Right lobe of liver (tissue), 4 donors: ENCODE measurements at regions not wholly inside any gene's neighbourhood (a gene's known extent, or its start where the extent isn't known, plus 50 kb on each side); places are given as distances from the start of the nearest gene placed in this dataset.

ENCODE experiments used
- POLR2A ChIP-seq: fragments of 450-650 bp; IDR thresholded peaks from one replicate; pipeline ENCODE4 v1.6.1; 2017; ENCODE audit warnings: antibody characterized with exemption, mild to moderate bottlenecking
- TF ChIP-seq, protein P1 (sequence below), 4 donors: fragments of 200-600 bp in 3 of 4; fragments of 450-650 bp in 1 of 4; IDR thresholded peaks; one replicate each; pipeline versions ENCODE4 v1.5.1 to v1.8.0; 2016 to 2022; ENCODE audit warnings: antibody characterized with exemption in 4 of 4, mild to moderate bottlenecking in 2 of 4
- donor health status: DM: no; HTN: no; CAD: no.
- donor health status: DM: no; HTN: no; CAD: no.
- donor health status: DM: no; HTN: yes; CAD: no.

DNA sequence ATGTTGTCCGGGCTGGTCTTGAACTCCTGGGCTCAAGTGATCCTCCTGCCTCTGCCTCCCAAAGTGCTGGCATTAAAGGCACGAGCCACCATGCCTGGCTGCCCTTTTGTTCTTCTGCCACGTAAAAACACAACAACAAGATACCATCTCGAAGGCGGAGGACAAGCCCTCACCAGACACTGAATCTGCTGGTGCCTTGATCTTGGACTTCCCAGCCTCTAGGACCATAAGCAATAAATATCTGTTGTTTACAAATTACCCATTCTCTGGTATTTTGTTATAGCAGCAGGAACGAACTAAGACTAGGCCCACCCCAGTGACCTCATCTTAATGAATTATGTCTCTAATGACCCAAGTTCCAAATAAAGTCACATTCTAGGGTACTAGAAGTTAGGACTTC is 128.4 kb upstream of the CACNA1A start:
- TF ChIP-seq, protein P1, sequence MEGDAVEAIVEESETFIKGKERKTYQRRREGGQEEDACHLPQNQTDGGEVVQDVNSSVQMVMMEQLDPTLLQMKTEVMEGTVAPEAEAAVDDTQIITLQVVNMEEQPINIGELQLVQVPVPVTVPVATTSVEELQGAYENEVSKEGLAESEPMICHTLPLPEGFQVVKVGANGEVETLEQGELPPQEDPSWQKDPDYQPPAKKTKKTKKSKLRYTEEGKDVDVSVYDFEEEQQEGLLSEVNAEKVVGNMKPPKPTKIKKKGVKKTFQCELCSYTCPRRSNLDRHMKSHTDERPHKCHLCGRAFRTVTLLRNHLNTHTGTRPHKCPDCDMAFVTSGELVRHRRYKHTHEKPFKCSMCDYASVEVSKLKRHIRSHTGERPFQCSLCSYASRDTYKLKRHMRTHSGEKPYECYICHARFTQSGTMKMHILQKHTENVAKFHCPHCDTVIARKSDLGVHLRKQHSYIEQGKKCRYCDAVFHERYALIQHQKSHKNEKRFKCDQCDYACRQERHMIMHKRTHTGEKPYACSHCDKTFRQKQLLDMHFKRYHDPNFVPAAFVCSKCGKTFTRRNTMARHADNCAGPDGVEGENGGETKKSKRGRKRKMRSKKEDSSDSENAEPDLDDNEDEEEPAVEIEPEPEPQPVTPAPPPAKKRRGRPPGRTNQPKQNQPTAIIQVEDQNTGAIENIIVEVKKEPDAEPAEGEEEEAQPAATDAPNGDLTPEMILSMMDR (IDR thresholded peaks at IDR 0.05), result no peak
- TF ChIP-seq POLR2A, result no peak
